OCI-LY7 (cell line): ENCODE measurements at regions not wholly inside any gene's neighbourhood (a gene's known extent, or its start where the extent isn't known, plus 50 kb on each side); places are given as distances from the start of the nearest gene placed in this dataset.

ENCODE experiments used
- BruUV-seq: library from RNA; stranded (reverse); fragments of 400-500 nt; replicated peaks from 2 replicates; lab custom pipeline; 2021; lab: Mats Ljungman, UMichigan
- CTCF ChIA-PET: fragments of 300-600 bp; sonication (Branson Sonifier 250); formaldehyde crosslinking; loops from one replicate; lab custom pipeline; 2022; ENCODE audit warnings: antibody characterized with exemption; ENCODE audit not compliant: unreplicated experiment; lab: Charles Lee
- POLR2A ChIA-PET: fragments of 300-600 bp; sonication (Branson Sonifier 250); formaldehyde crosslinking; loops from one replicate; lab custom pipeline; 2022; ENCODE audit warnings: antibody characterized with exemption; lab: Charles Lee
- DNase-seq: peaks from one replicate; pipeline ENCODE4 v3.0.0-alpha.2; 2015; ENCODE audit warnings: low spot score
- H2AFZ ChIP-seq: fragments of 200-600 bp; sonication (generic), shearing (Covaris generic); 2 replicates; pipeline ENCODE4 v1.6.1; 2014; ENCODE audit warnings: mild to moderate bottlenecking, antibody characterized with exemption, low read length, moderate library complexity
- H3K27ac ChIP-seq: fragments of 200-600 bp; sonication (generic); 2 replicates; pipeline ENCODE4 v1.5.1; 2014; ENCODE audit warnings: mixed run types, low read depth, mild to moderate bottlenecking, moderate library complexity, low read length, inconsistent platforms; ENCODE audit not compliant: poor library complexity, severe bottlenecking
- H3K36me3 ChIP-seq: fragments of 200-600 bp; sonication (generic); 2 replicates; pipeline ENCODE4 v1.6.1; 2014; ENCODE audit warnings: mild to moderate bottlenecking, antibody characterized with exemption, low read length, moderate library complexity, mixed read lengths; ENCODE audit not compliant: insufficient read depth
- H3K4me1 ChIP-seq: fragments of 200-600 bp; sonication (generic); 2 replicates; pipeline ENCODE4 v1.5.1; 2014; ENCODE audit warnings: mild to moderate bottlenecking, low read length; ENCODE audit not compliant: insufficient read depth, poor library complexity, severe bottlenecking
- H3K4me2 ChIP-seq: fragments of 200-600 bp; sonication (generic); 2 replicates; pipeline ENCODE4 v1.6.1; 2014; ENCODE audit warnings: mild to moderate bottlenecking, low read length
- H3K4me3 ChIP-seq: fragments of 200-600 bp; sonication (generic); 2 replicates; pipeline ENCODE4 v1.5.1; 2014; ENCODE audit warnings: mild to moderate bottlenecking, low read depth, low read length; ENCODE audit not compliant: poor library complexity, severe bottlenecking
- H3K79me2 ChIP-seq: fragments of 200-600 bp; sonication (generic); 2 replicates; pipeline ENCODE4 v1.6.1; 2016; ENCODE audit warnings: low read depth, mild to moderate bottlenecking, low read length, moderate library complexity, mixed read lengths; ENCODE audit not compliant: insufficient read depth
- H3K9me2 ChIP-seq: fragments of 200-600 bp; sonication (generic); 2 replicates; pipeline ENCODE4 v1.6.1; 2016; ENCODE audit warnings: mild to moderate bottlenecking, low read length, mixed read lengths; ENCODE audit not compliant: insufficient read depth
- H3K9me3 ChIP-seq: fragments of 200-600 bp; sonication (generic); 2 replicates; pipeline ENCODE4 v1.6.1; 2014; ENCODE audit warnings: mild to moderate bottlenecking, mixed run types, low read length, mixed read lengths
- H4K20me1 ChIP-seq: fragments of 200-600 bp; sonication (generic); 2 replicates; pipeline ENCODE4 v1.6.1; 2014; ENCODE audit warnings: mild to moderate bottlenecking, antibody characterized with exemption, low read length, moderate library complexity, mixed read lengths; ENCODE audit not compliant: insufficient read depth
- EZH2phosphoT487 ChIP-seq: fragments of 200-600 bp; sonication (generic); IDR thresholded peaks from 2 replicates; pipeline ENCODE4 v1.6.1; 2018; ENCODE audit warnings: low read depth, borderline replicate concordance, mild to moderate bottlenecking, mixed run types, antibody characterized with exemption, low read length, moderate library complexity, mixed read lengths
- intact Hi-C: fragments of 100-400 bp; cut with micrococcal nuclease; formaldehyde crosslinking; loops from one replicate; pipeline ENCODE4 v1.10.0; 2022; ENCODE audit not compliant: unreplicated experiment
- TF ChIP-seq, protein P1 (sequence below): fragments of 200-600 bp; sonication (generic); conservative IDR thresholded peaks from 2 replicates; pipeline ENCODE4 v1.5.1; 2014; ENCODE audit warnings: mild to moderate bottlenecking, antibody characterized with exemption, low read length, moderate library complexity, mixed read lengths

DNA sequence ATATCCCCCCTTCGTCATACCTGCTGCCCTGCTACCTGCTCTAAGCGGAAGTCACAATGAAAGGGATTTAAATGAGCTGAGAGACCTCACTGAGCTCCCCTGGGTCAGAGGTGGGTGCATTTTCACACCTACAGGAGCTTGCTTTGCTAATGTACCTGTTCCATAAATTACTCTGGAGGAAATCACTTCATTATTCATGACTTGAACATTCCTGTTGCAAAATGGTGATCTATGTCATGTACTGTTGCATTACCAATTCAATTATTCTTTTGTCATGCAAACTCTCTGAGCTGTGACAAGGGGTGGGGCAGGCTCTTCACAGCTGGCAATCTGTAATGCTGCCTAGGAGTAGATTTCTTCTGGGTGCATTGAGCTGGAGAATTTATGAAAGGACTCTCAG is 761.3 kb downstream of the TSN start:
- intact Hi-C loops: no loop called here
- TF ChIP-seq, protein P1, sequence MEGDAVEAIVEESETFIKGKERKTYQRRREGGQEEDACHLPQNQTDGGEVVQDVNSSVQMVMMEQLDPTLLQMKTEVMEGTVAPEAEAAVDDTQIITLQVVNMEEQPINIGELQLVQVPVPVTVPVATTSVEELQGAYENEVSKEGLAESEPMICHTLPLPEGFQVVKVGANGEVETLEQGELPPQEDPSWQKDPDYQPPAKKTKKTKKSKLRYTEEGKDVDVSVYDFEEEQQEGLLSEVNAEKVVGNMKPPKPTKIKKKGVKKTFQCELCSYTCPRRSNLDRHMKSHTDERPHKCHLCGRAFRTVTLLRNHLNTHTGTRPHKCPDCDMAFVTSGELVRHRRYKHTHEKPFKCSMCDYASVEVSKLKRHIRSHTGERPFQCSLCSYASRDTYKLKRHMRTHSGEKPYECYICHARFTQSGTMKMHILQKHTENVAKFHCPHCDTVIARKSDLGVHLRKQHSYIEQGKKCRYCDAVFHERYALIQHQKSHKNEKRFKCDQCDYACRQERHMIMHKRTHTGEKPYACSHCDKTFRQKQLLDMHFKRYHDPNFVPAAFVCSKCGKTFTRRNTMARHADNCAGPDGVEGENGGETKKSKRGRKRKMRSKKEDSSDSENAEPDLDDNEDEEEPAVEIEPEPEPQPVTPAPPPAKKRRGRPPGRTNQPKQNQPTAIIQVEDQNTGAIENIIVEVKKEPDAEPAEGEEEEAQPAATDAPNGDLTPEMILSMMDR: no peak
- no peak for TF ChIP-seq EZH2phosphoT487
- no peak for DNase-seq
- Histone ChIP-seq H3K4me3 (no peak overlapping the region), H3K4me2 (no peak overlapping the region), H2AFZ (no peak overlapping the region), H3K36me3 (no peaks in the 10 kb centered on the region), H3K27ac (no peak overlapping the region), H3K79me2 (no peaks in the 10 kb centered on the region), H3K9me3 (no peaks in the 10 kb centered on the region), H3K4me1 (no peaks in the 10 kb centered on the region), H3K9me2 (no peaks in the 10 kb centered on the region; the same call in 1 of the 2 replicates), H4K20me1 (no peaks in the 10 kb centered on the region)
- CTCF ChIA-PET: no interaction called here
- no TSS peak for BruUV-seq
- POLR2A ChIA-PET: no interaction called here

GRCh38 chr2:122519366-122519765 is 763.9 kb downstream of the TSN start:
- no peak overlapping the region for H3K4me2 ChIP-seq
- H3K4me1 ChIP-seq: no peaks in the 10 kb centered on the region
- BruUV-seq: no TSS peak
- DNase-seq: peak; percentile 30
- no peak overlapping the region for H3K4me3 ChIP-seq
- H3K9me2 ChIP-seq: no peaks in the 10 kb centered on the region; the same call in 1 of the 2 replicates
- no peak overlapping the region for H3K27ac ChIP-seq
- H3K36me3 ChIP-seq: no peaks in the 10 kb centered on the region
- H3K79me2 ChIP-seq: no peaks in the 10 kb centered on the region
- ChIA-PET POLR2A (no interaction called here), CTCF (no interaction called here)
- no peaks in the 10 kb centered on the region for H4K20me1 ChIP-seq
- intact Hi-C loops: no loop called here
- H3K9me3 ChIP-seq: no peaks in the 10 kb centered on the region
- TF ChIP-seq, protein P1: peak; percentile 68
- no peak for TF ChIP-seq EZH2phosphoT487
- no peak overlapping the region for H2AFZ ChIP-seq

DNA sequence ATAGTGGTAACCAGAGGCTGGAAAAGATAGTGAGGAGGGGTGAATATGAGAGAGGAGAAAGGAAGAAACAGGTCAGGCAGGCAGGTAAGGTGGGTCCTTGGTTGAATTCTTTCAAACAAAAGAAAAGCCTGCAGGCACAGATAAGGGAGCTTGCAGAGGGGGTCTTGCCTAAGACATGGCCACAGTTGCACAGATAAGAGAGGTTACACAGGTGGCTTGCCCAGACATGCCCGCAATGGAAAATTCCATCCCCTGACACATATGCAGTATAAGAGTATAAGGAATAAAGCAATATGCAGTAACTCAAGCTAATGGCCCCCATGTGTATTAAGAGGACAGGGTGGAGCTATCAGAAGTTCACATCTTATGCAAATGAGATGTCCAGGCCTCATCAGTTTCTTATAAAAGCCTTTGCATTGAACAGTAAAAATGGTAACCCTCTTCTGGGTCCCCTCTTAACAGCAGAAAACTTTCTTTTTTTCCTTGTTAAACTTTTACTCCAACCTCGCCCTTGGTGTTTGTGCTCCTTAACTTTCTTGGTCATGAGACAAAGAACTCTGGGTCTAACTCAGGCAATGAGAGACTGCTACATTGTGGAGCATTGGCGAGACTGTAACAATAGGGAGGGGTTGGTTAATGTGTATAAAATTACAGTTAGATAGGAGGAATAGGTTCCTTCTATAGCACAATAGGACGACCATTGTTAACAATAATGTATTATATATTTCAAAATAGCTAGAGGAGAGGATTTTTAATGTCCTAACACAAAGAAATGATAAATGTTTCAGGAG is 764.6 kb downstream of the TSN start:
- CTCF ChIA-PET: no interaction called here
- Histone ChIP-seq H3K9me3 (no peaks in the 10 kb centered on the region), H3K36me3 (no peaks in the 10 kb centered on the region), H3K79me2 (no peaks in the 10 kb centered on the region), H3K4me1 (no peaks in the 10 kb centered on the region), H3K4me3 (no peak overlapping the region), H3K27ac (no peak overlapping the region), H2AFZ (no peak overlapping the region), H3K9me2 (no peaks in the 10 kb centered on the region; the same call in 1 of the 2 replicates), H4K20me1 (no peaks in the 10 kb centered on the region), H3K4me2 (no peak overlapping the region)
- POLR2A ChIA-PET: interaction anchor here (0.6 kb wide), 1 partner anchor 39 kb away, joined by 4 read pairs; no protein-coding TSS in a partner anchor
- no TSS peak for BruUV-seq
- TF ChIP-seq EZH2phosphoT487: no peak
- TF ChIP-seq, protein P1: no peak
- no peak for DNase-seq
- intact Hi-C loops: no loop called here
